ENCODE measurements at regions not wholly inside any gene's neighbourhood (a gene's known extent, or its start where the extent isn't known, plus 50 kb on each side); places are given as distances from the start of the nearest gene placed in this dataset.
A peak's percentile ranks its signal among the peaks of the same experiment; 100 is the strongest.

- Histone ChIP-seq H3K27me3 (no peaks in the 10 kb centered on the region), H3K27ac (no peak overlapping the region), H3K4me3 (no peak overlapping the region), H3K9me3 (no peaks in the 10 kb centered on the region), H3K4me1 (no peaks in the 10 kb centered on the region), H3K36me3 (no peaks in the 10 kb centered on the region)
- peak; percentile 27 to 40 for DNase-seq (ENCODE audit: extremely low spot score in 2 of 2)
- intact Hi-C loops (cut with DNase I), result loop anchor here (5.0 to 10.0 kb wide), 2 partner anchors 66 to 109 kb away; partner anchors contain the start of genes DTX4 and MPEG1
- no peak for TF ChIP-seq POLR2A (IDR thresholded peaks at IDR 0.05)
- no peak for TF ChIP-seq POLR2AphosphoS5 (IDR thresholded peaks at IDR 0.05; ENCODE audit: insufficient read depth in 1 of 2, low read depth in 1 of 2)
- no peak for TF ChIP-seq CTCF (IDR thresholded peaks at IDR 0.05)
Measured at GRCh38 chr11:59281177-59281576, 68.5 kb upstream of the MPEG1 start.

GRCh38 chr11:59273373-59273841, 60.7 kb upstream of the MPEG1 start:
- no peaks in the 10 kb centered on the region for H3K27me3 ChIP-seq
- H3K4me1 ChIP-seq, result no peaks in the 10 kb centered on the region
- no peak overlapping the region for H3K27ac ChIP-seq
- H3K36me3 ChIP-seq, result no peaks in the 10 kb centered on the region
- TF ChIP-seq CTCF (IDR thresholded peaks at IDR 0.05), result no peak
- TF ChIP-seq POLR2AphosphoS5 (IDR thresholded peaks at IDR 0.05; ENCODE audit: insufficient read depth in 1 of 2, low read depth in 1 of 2), result no peak
- TF ChIP-seq POLR2A (IDR thresholded peaks at IDR 0.05), result no peak
- no peak for DNase-seq (ENCODE audit: extremely low spot score in 2 of 2)
- no peak overlapping the region for H3K4me3 ChIP-seq
- intact Hi-C loops (cut with DNase I), result no loop called here
- H3K9me3 ChIP-seq, result no peaks in the 10 kb centered on the region

GRCh38 chr11:59272771-59273372, 60.1 kb upstream of the MPEG1 start:
- intact Hi-C loops (cut with DNase I), result no loop called here
- DNase-seq (ENCODE audit: extremely low spot score in 2 of 2), result no peak
- no peaks in the 10 kb centered on the region for H3K36me3 ChIP-seq
- H3K27ac ChIP-seq, result no peak overlapping the region
- H3K27me3 ChIP-seq, result no peaks in the 10 kb centered on the region
- H3K4me3 ChIP-seq, result no peak overlapping the region
- no peaks in the 10 kb centered on the region for H3K9me3 ChIP-seq
- H3K4me1 ChIP-seq, result no peaks in the 10 kb centered on the region
- TF ChIP-seq CTCF (IDR thresholded peaks at IDR 0.05), result no peak
- TF ChIP-seq POLR2AphosphoS5 (IDR thresholded peaks at IDR 0.05; ENCODE audit: insufficient read depth in 1 of 2, low read depth in 1 of 2), result no peak
- no peak for TF ChIP-seq POLR2A (IDR thresholded peaks at IDR 0.05)

GRCh38 chr11:59271811-59272327, 59.1 kb upstream of the MPEG1 start:
- DNase-seq (ENCODE audit: extremely low spot score in 2 of 2), result no peak
- no peak for TF ChIP-seq POLR2AphosphoS5 (IDR thresholded peaks at IDR 0.05; ENCODE audit: insufficient read depth in 1 of 2, low read depth in 1 of 2)
- TF ChIP-seq POLR2A (IDR thresholded peaks at IDR 0.05), result no peak
- no peak for TF ChIP-seq CTCF (IDR thresholded peaks at IDR 0.05)
- intact Hi-C loops (cut with DNase I), result no loop called here
- Histone ChIP-seq H3K4me1 (no peaks in the 10 kb centered on the region), H3K9me3 (no peaks in the 10 kb centered on the region), H3K4me3 (no peak overlapping the region), H3K27me3 (no peaks in the 10 kb centered on the region), H3K36me3 (no peaks in the 10 kb centered on the region), H3K27ac (no peak overlapping the region)

- no peaks in the 10 kb centered on the region for H3K27me3 ChIP-seq
- no peaks in the 10 kb centered on the region for H3K9me3 ChIP-seq
- TF ChIP-seq POLR2A (IDR thresholded peaks at IDR 0.05), result no peak
- no peak for TF ChIP-seq CTCF (IDR thresholded peaks at IDR 0.05)
- TF ChIP-seq POLR2AphosphoS5 (IDR thresholded peaks at IDR 0.05; ENCODE audit: insufficient read depth in 1 of 2, low read depth in 1 of 2), result no peak
- no peaks in the 10 kb centered on the region for H3K4me1 ChIP-seq
- no peaks in the 10 kb centered on the region for H3K36me3 ChIP-seq
- H3K4me3 ChIP-seq, result no peak overlapping the region
- H3K27ac ChIP-seq, result no peak overlapping the region
- intact Hi-C loops (cut with DNase I), result no loop called here
- DNase-seq (ENCODE audit: extremely low spot score in 2 of 2), result no peak
Measured at GRCh38 chr11:59271247-59271755, 58.6 kb upstream of the MPEG1 start.
